Mucosa of descending colon (tissue), 3 donors: ENCODE measurements at regions not wholly inside any gene's neighbourhood (a gene's known extent, or its start where the extent isn't known, plus 50 kb on each side); places are given as distances from the start of the nearest gene placed in this dataset.

Source experiments
- ATAC-seq: fragments of 200-7000 bp; cut with Tn5 transposase; one replicate; pipeline ENCODE4 v1.9.1; 2020; ENCODE audit warnings: mild to moderate bottlenecking, moderate library complexity
- DNase-seq, 3 donors: peaks; one replicate each; pipeline ENCODE4 v3.0.0-alpha.2; 2020
- H3K36me3 ChIP-seq: fragments of 200-600 bp; one replicate; pipeline ENCODE4 v1.8.0; 2021; ENCODE audit warnings: low read depth, mild to moderate bottlenecking
- H3K4me1 ChIP-seq: fragments of 200-600 bp; one replicate; pipeline ENCODE4 v1.8.0; 2021; ENCODE audit warnings: low read depth, mild to moderate bottlenecking
- H3K4me3 ChIP-seq: fragments of 200-600 bp; one replicate; pipeline ENCODE4 v1.8.0; 2021; ENCODE audit warnings: mild to moderate bottlenecking
- H3K9me3 ChIP-seq: fragments of 200-600 bp; one replicate; pipeline ENCODE4 v1.8.0; 2021; ENCODE audit warnings: mild to moderate bottlenecking
- intact Hi-C, 2 donors: fragments of 100-400 bp; cut with DNase I in 1 of 2; cut with micrococcal nuclease in 1 of 2; formaldehyde crosslinking; loops; one replicate each; pipeline versions ENCODE4 v1.11.0 to v1.11.1; 2022; cut with DNase I, micrococcal nuclease
- TF ChIP-seq, protein P1 (sequence below): fragments of 200-600 bp; IDR thresholded peaks from one replicate; pipeline ENCODE4 v1.8.0; 2022; ENCODE audit warnings: antibody characterized with exemption, mild to moderate bottlenecking
- donor health status: DM: no; HTN: no; CAD: no; lungs with moderate emphysema.
- donor health status: DM: no; HTN: no; CAD: no.
- donor health status: DM: no; HTN: yes; CAD: no.

DNA sequence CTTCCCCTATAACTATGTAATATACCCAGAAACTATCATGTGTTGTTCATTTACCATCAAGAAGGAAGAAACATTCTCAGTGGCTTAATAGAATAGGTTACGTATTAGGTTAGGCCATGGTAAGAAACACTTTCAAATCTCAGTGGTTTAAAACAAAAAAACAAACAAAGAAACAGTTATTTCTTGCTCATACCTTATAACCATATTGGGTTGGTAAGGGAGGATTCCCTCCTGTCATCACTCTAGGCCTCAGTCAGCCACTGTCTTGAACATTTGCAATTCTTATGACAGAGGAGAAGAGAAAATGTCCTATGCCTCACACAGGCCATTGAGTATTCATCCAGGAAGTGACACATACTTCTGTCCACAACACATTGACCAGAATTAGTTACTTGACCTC, 727.7 kb upstream of the NECTIN3 start:
- no peaks in the 10 kb centered on the region for H3K4me1 ChIP-seq
- no peaks in the 10 kb centered on the region for H3K36me3 ChIP-seq
- no peaks in the 10 kb centered on the region for H3K9me3 ChIP-seq
- no peak overlapping the region for H3K4me3 ChIP-seq
- TF ChIP-seq, protein P1, sequence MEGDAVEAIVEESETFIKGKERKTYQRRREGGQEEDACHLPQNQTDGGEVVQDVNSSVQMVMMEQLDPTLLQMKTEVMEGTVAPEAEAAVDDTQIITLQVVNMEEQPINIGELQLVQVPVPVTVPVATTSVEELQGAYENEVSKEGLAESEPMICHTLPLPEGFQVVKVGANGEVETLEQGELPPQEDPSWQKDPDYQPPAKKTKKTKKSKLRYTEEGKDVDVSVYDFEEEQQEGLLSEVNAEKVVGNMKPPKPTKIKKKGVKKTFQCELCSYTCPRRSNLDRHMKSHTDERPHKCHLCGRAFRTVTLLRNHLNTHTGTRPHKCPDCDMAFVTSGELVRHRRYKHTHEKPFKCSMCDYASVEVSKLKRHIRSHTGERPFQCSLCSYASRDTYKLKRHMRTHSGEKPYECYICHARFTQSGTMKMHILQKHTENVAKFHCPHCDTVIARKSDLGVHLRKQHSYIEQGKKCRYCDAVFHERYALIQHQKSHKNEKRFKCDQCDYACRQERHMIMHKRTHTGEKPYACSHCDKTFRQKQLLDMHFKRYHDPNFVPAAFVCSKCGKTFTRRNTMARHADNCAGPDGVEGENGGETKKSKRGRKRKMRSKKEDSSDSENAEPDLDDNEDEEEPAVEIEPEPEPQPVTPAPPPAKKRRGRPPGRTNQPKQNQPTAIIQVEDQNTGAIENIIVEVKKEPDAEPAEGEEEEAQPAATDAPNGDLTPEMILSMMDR, result no peak
- no peak for ATAC-seq
- DNase-seq, result no peak
- intact Hi-C loops, result no loop called here

DNA sequence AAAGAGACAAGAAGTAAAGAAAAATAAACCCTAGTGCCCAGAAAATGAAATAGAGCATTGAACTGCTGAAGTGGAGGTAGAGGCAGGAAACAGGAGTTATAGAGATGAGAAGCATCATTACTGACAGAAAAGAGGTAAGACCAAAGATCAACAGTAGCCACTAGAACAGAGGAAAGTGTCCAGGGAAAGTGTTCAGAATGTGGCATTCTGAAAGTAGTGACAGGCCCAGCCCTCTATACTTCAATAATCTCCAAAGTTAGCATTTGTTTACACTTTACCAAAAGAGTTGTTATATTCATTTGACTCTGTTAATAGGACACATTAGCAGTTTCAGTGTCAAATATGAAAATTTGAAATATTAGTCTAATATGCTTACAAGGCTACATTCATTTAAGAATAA, 727.1 kb upstream of the NECTIN3 start:
- TF ChIP-seq, protein P1, result no peak
- ATAC-seq, result no peak
- H3K36me3 ChIP-seq, result no peaks in the 10 kb centered on the region
- H3K4me3 ChIP-seq, result no peak overlapping the region
- no peaks in the 10 kb centered on the region for H3K4me1 ChIP-seq
- H3K9me3 ChIP-seq, result no peaks in the 10 kb centered on the region
- intact Hi-C loops, result no loop called here
- DNase-seq, result no peak

DNA sequence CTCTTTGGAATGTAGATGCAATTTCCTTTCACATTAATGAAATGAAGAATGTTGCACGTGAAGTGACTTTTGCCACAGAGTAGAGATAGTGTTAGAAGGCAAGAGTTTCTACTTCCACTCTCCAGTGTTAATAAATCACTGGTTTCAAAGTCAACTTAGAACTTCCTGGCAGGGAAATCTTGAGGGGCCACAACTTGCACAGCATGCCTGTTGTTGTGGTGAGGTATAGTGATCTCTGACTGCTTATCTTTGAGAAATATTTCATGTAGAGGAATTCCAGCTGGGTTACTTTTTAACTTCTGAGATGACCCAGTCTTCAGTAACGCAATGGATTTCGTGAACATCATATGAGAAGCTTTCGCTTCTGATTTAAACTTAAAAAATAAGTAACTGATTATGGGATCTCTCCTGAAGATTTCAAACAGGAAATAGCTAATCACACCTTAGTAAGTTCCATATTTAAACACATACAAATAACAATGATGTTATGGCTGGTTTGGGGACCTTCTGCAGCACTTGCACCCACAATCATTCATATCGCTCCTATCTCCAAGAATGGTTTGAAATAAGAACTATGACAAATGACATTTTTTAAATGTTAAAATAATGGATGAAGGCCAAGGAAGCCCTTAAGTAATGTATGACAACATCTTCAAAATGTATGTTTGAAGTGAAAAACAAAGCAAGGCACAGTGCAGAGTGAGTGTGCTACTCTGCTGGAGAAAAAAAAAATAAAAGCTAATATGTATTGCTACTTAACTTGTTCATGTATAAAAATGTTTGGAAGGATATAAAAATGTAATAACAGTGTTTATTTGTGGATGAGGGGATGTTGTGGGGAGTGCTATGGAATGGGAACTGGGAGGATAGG, 726.5 kb upstream of the NECTIN3 start:
- intact Hi-C loops, result no loop called here
- no peak for ATAC-seq
- H3K4me1 ChIP-seq, result no peaks in the 10 kb centered on the region
- TF ChIP-seq, protein P1, result no peak
- no peaks in the 10 kb centered on the region for H3K9me3 ChIP-seq
- DNase-seq, result no peak
- no peaks in the 10 kb centered on the region for H3K36me3 ChIP-seq
- no peak overlapping the region for H3K4me3 ChIP-seq

DNA sequence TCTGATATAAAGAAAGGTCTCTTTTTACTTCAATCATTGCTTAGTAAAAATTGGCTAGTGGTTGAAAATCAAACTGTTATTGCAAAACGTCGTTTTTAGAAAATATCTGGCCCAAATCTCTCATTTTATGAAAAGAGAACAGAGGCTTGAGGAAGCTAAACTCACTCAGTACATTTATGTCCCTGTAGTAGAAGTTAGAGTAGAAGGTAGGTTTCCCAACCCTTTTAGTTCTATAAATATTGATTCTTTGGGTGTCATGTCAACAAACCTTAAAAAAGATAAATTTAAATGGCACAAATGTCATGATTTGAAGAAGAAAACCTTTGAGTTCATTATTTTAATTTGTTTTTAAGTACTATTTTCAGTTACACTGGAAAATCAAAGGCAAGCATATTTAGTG, 722.3 kb upstream of the NECTIN3 start:
- H3K9me3 ChIP-seq, result no peaks in the 10 kb centered on the region
- H3K4me1 ChIP-seq, result no peaks in the 10 kb centered on the region
- intact Hi-C loops, result no loop called here
- H3K36me3 ChIP-seq, result no peaks in the 10 kb centered on the region
- no peak overlapping the region for H3K4me3 ChIP-seq
- no peak for ATAC-seq
- TF ChIP-seq, protein P1, result no peak
- no peak for DNase-seq

DNA sequence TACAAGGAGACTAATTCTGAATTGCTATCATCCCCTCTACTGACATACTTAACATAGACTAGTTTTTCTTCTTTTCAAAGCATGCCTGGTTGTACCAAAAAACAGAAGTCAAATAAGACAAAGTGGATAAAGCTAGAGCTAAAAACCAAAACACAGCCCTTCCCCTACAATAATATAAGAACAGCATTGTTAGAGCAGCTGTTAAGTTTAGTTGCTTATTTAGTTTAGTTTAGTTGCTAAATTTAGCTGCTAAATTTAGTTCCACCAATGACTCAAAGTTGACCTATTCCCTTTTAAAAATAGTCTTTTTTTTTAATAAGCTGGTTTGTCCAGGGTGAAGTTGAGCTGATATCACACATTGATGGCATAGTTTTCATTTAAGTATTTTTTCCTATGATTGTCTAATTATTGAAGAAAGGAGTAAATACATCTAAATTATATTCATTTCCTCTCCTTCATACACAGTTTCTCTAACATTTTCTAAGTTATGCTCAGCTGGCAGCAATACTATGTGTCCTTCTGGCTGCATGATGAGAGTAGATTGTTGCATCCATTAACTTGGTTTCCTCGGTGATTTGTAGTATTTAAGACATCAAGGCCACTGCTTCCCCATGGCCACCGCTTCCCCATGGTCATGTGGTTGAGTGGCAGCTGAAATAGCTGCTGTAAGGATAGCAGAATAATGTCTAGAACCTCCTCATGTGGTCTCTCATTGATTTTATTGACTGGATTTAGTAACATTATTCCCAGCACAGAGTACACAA, 718.6 kb upstream of the NECTIN3 start:
- Histone ChIP-seq H3K4me1 (no peaks in the 10 kb centered on the region), H3K4me3 (no peak overlapping the region), H3K9me3 (no peaks in the 10 kb centered on the region), H3K36me3 (no peaks in the 10 kb centered on the region)
- no peak for DNase-seq
- intact Hi-C loops, result no loop called here
- no peak for ATAC-seq
- TF ChIP-seq, protein P1, result no peak
